ENCODE measurements at regions not wholly inside any gene's neighbourhood (a gene's known extent, or its start where the extent isn't known, plus 50 kb on each side); places are given as distances from the start of the nearest gene placed in this dataset.

DNA sequence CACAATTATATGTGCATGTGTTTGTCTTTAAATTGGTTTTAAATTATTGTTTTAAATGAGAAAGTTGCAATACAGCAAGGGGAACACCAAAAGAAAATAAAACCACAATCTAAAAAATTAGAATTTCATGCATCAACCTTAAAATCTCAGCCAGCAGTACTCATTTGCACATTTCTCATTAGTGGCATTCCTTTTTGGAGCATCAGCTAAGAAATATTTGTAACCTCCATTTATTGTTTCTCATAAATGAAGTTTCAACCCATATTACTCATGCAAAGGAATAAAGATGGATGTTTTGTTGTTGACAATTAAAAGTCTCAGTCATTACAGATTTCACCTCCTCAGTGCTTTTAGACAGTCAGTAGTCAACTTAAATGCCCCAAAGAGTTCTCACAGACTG, 160.1 kb downstream of the TBX15 start:
- H3K4me1 ChIP-seq (ENCODE audit: low read depth, poor library complexity, severe bottlenecking): peaks cover 14% of the 10 kb centered on the region
- no peaks in the 10 kb centered on the region for H4K20me1 ChIP-seq (ENCODE audit: insufficient read depth)
- H3K4me2 ChIP-seq: no peak overlapping the region
- no peak overlapping the region for H2AFZ ChIP-seq (ENCODE audit: low read depth)
- no peak overlapping the region for H3K27ac ChIP-seq
- H3K27me3 ChIP-seq (ENCODE audit: insufficient read depth, low read depth): no peaks in the 10 kb centered on the region
- no peaks in the 10 kb centered on the region for H3K79me2 ChIP-seq (ENCODE audit: insufficient read depth, low read depth)
- H3K9ac ChIP-seq: no peak overlapping the region
- TF ChIP-seq, protein P1, sequence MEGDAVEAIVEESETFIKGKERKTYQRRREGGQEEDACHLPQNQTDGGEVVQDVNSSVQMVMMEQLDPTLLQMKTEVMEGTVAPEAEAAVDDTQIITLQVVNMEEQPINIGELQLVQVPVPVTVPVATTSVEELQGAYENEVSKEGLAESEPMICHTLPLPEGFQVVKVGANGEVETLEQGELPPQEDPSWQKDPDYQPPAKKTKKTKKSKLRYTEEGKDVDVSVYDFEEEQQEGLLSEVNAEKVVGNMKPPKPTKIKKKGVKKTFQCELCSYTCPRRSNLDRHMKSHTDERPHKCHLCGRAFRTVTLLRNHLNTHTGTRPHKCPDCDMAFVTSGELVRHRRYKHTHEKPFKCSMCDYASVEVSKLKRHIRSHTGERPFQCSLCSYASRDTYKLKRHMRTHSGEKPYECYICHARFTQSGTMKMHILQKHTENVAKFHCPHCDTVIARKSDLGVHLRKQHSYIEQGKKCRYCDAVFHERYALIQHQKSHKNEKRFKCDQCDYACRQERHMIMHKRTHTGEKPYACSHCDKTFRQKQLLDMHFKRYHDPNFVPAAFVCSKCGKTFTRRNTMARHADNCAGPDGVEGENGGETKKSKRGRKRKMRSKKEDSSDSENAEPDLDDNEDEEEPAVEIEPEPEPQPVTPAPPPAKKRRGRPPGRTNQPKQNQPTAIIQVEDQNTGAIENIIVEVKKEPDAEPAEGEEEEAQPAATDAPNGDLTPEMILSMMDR (conservative IDR thresholded peaks at IDR 0.05; ENCODE audit: low read depth, low read length): no peak
- no peak overlapping the region for H3K4me3 ChIP-seq (IDR thresholded peaks at IDR 0.05; ENCODE audit: insufficient read depth, low read depth, low read length)
- H3K36me3 ChIP-seq (ENCODE audit: insufficient read depth): no peaks in the 10 kb centered on the region

DNA sequence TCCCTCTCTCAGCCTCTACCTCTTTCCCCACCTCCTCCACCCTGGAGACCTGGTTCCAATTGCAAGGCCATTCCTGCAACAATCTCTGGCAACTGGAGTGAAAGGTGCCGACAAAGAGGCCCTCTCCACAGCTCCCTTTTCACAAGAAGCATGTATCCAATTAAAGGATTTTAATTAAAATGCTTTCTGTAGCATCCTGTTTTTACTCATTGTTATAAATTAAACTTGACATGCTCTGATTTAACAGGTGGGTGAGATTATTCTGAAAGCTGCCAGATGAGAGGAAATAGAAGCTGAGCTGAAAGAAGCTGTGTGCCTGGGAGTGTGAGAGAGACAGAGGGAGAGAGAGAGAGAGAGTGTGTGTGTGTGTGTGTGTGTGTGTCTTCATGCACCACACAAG, 160.5 kb downstream of the TBX15 start:
- no peaks in the 10 kb centered on the region for H3K36me3 ChIP-seq (ENCODE audit: insufficient read depth)
- TF ChIP-seq, protein P1 (conservative IDR thresholded peaks at IDR 0.05; ENCODE audit: low read depth, low read length): no peak
- no peaks in the 10 kb centered on the region for H3K27me3 ChIP-seq (ENCODE audit: insufficient read depth, low read depth)
- no peak overlapping the region for H2AFZ ChIP-seq (ENCODE audit: low read depth)
- H3K9ac ChIP-seq: no peak overlapping the region
- no peaks in the 10 kb centered on the region for H3K79me2 ChIP-seq (ENCODE audit: insufficient read depth, low read depth)
- no peak overlapping the region for H3K27ac ChIP-seq
- no peak overlapping the region for H3K4me3 ChIP-seq (IDR thresholded peaks at IDR 0.05; ENCODE audit: insufficient read depth, low read depth, low read length)
- H3K4me2 ChIP-seq: no peak overlapping the region
- no peaks in the 10 kb centered on the region for H4K20me1 ChIP-seq (ENCODE audit: insufficient read depth)
- peaks cover 14% of the 10 kb centered on the region for H3K4me1 ChIP-seq (ENCODE audit: low read depth, poor library complexity, severe bottlenecking)

DNA sequence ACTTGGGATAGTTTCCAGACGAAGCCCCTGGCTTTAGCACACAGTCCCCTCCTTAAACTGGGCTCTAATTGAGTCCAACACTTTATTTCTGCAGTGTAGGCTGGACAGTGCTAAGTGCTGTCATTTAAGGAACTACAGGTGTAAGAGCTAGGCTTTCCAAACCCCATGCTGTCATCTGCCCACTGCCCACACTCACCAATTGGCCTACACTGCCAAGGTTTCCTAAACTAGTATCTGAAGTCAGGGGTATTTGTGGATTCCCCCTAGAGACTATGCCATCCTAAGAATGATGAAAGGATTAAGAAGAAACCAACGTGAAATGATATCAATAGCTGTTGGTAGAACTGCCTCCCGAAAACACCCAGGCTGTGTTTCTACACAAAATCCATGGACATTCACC, 160.9 kb downstream of the TBX15 start:
- Histone ChIP-seq H3K9ac (no peak overlapping the region), H3K4me2 (no peak overlapping the region), H3K27ac (no peak overlapping the region), H4K20me1 (ENCODE audit: insufficient read depth) (no peaks in the 10 kb centered on the region), H3K4me1 (ENCODE audit: low read depth, poor library complexity, severe bottlenecking) (peaks cover 12% of the 10 kb centered on the region), H3K79me2 (ENCODE audit: insufficient read depth, low read depth) (no peaks in the 10 kb centered on the region), H3K36me3 (ENCODE audit: insufficient read depth) (no peaks in the 10 kb centered on the region), H2AFZ (ENCODE audit: low read depth) (no peak overlapping the region), H3K27me3 (ENCODE audit: insufficient read depth, low read depth) (no peaks in the 10 kb centered on the region), H3K4me3 (IDR thresholded peaks at IDR 0.05; ENCODE audit: insufficient read depth, low read depth, low read length) (no peak overlapping the region)
- TF ChIP-seq, protein P1 (conservative IDR thresholded peaks at IDR 0.05; ENCODE audit: low read depth, low read length): no peak

DNA sequence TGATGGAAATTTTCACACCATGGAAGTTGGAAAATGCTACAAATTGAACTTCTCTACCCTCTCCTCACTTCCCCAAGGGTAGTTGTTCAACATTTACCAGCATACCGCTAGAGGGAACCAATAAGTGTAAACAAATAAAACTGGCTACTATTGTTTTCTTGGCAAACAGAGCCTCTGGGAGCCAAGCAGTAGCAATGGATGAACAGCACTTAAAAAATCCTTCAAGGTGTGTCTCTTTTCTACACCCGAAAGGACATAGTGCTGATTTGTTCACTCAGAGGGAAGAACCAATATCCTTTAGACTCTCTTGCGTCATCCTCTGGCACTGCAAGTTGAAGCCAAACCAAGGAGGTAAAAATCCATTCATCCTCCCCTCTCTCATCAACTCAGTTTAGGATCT, 161.5 kb downstream of the TBX15 start:
- no peak overlapping the region for H3K9ac ChIP-seq
- no peak overlapping the region for H2AFZ ChIP-seq (ENCODE audit: low read depth)
- TF ChIP-seq, protein P1 (conservative IDR thresholded peaks at IDR 0.05; ENCODE audit: low read depth, low read length): no peak
- H3K79me2 ChIP-seq (ENCODE audit: insufficient read depth, low read depth): no peaks in the 10 kb centered on the region
- H3K36me3 ChIP-seq (ENCODE audit: insufficient read depth): no peaks in the 10 kb centered on the region
- no peak overlapping the region for H3K4me2 ChIP-seq
- H3K4me3 ChIP-seq (IDR thresholded peaks at IDR 0.05; ENCODE audit: insufficient read depth, low read depth, low read length): no peak overlapping the region
- no peaks in the 10 kb centered on the region for H4K20me1 ChIP-seq (ENCODE audit: insufficient read depth)
- H3K27me3 ChIP-seq (ENCODE audit: insufficient read depth, low read depth): no peaks in the 10 kb centered on the region
- H3K27ac ChIP-seq: no peak overlapping the region
- H3K4me1 ChIP-seq (ENCODE audit: low read depth, poor library complexity, severe bottlenecking): peaks cover 9% of the 10 kb centered on the region
